ENCODE measurements at regions not wholly inside any gene's neighbourhood (a gene's known extent, or its start where the extent isn't known, plus 50 kb on each side); places are given as distances from the start of the nearest gene placed in this dataset.

- Histone ChIP-seq H3K9me3 (no peaks in the 10 kb centered on the region), H3K4me1 (ENCODE audit: control insufficient read depth in 1 of 2, insufficient read depth in 2 of 2, low read depth in 1 of 2, low read length in 1 of 2) (peaks cover 8 to 11% of the 10 kb centered on the region in 2 experiments; a peak in 2 of 4 replicates), H3K36me3 (replicated peaks in 1 of 2; ENCODE audit: control insufficient read depth in 1 of 2, insufficient read depth in 2 of 2, low read length in 1 of 2) (no peaks in the 10 kb centered on the region), H3K27ac (ENCODE audit: low read depth in 2 of 2, low read length in 1 of 2) (no peak overlapping the region), H3K9me2 (no peaks in the 10 kb centered on the region), H2AFZ (ENCODE audit: low read depth) (no peak overlapping the region), H3K79me2 (ENCODE audit: insufficient read depth) (no peaks in the 10 kb centered on the region), H3K4me3 (ENCODE audit: low read depth in 2 of 2, low read length in 1 of 2) (no peak overlapping the region), H4K20me1 (ENCODE audit: insufficient read depth) (no peaks in the 10 kb centered on the region), H3K27me3 (ENCODE audit: insufficient read depth) (no peaks in the 10 kb centered on the region), H3F3A (replicated peaks; ENCODE audit: insufficient read depth) (no peaks in the 10 kb centered on the region), H3K4me2 (no peak overlapping the region), H3K9ac (no peak overlapping the region)
- no peak for DNase-seq
- ChIA-PET POLR2A (no interaction called here), CTCF (interaction anchor here (1.0 kb wide), 1 partner anchor 15 kb away, joined by 3 read pairs; no protein-coding TSS in a partner anchor)
- WGBS (ENCODE audit: low lambda C conversion rate), result 76% methylated on average over 8 of the region's 8 CpGs
- no peak for TF ChIP-seq MAX (IDR thresholded peaks at IDR 0.05; ENCODE audit: low read depth)
- no peak for TF ChIP-seq MXI1 (IDR thresholded peaks at IDR 0.05; ENCODE audit: low read depth, low read length)
- no peak for TF ChIP-seq ZBTB33 (IDR thresholded peaks at IDR 0.05; ENCODE audit: borderline replicate concordance, low read depth)
- TF ChIP-seq NRF1 (IDR thresholded peaks at IDR 0.05; ENCODE audit: low read depth, low read length), result no peak
- no peak for TF ChIP-seq CHD2 (IDR thresholded peaks at IDR 0.05; ENCODE audit: low read length, partially characterized antibody)
- no peak for TF ChIP-seq NFIC (IDR thresholded peaks at IDR 0.05; ENCODE audit: borderline replicate concordance)
- TF ChIP-seq FOXJ3 (CRISPR knock-in tag; IDR thresholded peaks at IDR 0.05), result no peak
- TF ChIP-seq CTCF (IDR thresholded peaks at IDR 0.05), result no peak
- no peak for TF ChIP-seq USF2 (IDR thresholded peaks at IDR 0.05; ENCODE audit: borderline replicate concordance, low read depth, low read length)
- TF ChIP-seq FOXM1 (IDR thresholded peaks at IDR 0.05; ENCODE audit: low read depth), result no peak
These were observed 212.3 kb upstream of the FOXN3 start for GRCh38 chr14:89629383-89629782.

- POLR2A ChIA-PET, result no interaction called here
- CTCF ChIA-PET, result no interaction called here
- Histone ChIP-seq H3K4me3 (ENCODE audit: low read depth in 2 of 2, low read length in 1 of 2) (no peak overlapping the region), H3K9me2 (no peaks in the 10 kb centered on the region), H3K4me1 (ENCODE audit: control insufficient read depth in 1 of 2, insufficient read depth in 2 of 2, low read depth in 1 of 2, low read length in 1 of 2) (peaks cover 8 to 11% of the 10 kb centered on the region in 2 experiments; a peak in 2 of 4 replicates), H2AFZ (ENCODE audit: low read depth) (no peak overlapping the region), H4K20me1 (ENCODE audit: insufficient read depth) (no peaks in the 10 kb centered on the region), H3K9me3 (no peaks in the 10 kb centered on the region), H3K27me3 (ENCODE audit: insufficient read depth) (no peaks in the 10 kb centered on the region), H3F3A (replicated peaks; ENCODE audit: insufficient read depth) (no peaks in the 10 kb centered on the region), H3K4me2 (no peak overlapping the region), H3K27ac (ENCODE audit: low read depth in 2 of 2, low read length in 1 of 2) (no peak overlapping the region), H3K9ac (no peak overlapping the region), H3K36me3 (replicated peaks in 1 of 2; ENCODE audit: control insufficient read depth in 1 of 2, insufficient read depth in 2 of 2, low read length in 1 of 2) (no peaks in the 10 kb centered on the region), H3K79me2 (ENCODE audit: insufficient read depth) (no peaks in the 10 kb centered on the region)
- DNase-seq, result no peak
- WGBS (ENCODE audit: low lambda C conversion rate), result 73% methylated on average over 4 of the region's 4 CpGs
- no peak for TF ChIP-seq NFIC (IDR thresholded peaks at IDR 0.05; ENCODE audit: borderline replicate concordance)
- no peak for TF ChIP-seq ZBTB33 (IDR thresholded peaks at IDR 0.05; ENCODE audit: borderline replicate concordance, low read depth)
- no peak for TF ChIP-seq ELF1 (IDR thresholded peaks at IDR 0.05)
- no peak for TF ChIP-seq USF1 (IDR thresholded peaks at IDR 0.05; ENCODE audit: borderline replicate concordance, low read depth)
These were observed 211.5 kb upstream of the FOXN3 start for GRCh38 chr14:89628521-89628920.
